GM12864 (cell line): ENCODE measurements at regions not wholly inside any gene's neighbourhood (a gene's known extent, or its start where the extent isn't known, plus 50 kb on each side); places are given as distances from the start of the nearest gene placed in this dataset.

Experiments used
- DNase-seq: peaks from one replicate; pipeline ENCODE4 v3.0.0-alpha.2; 2011; ENCODE audit warnings: low read depth
- H3K4me3 ChIP-seq: 2 replicates; pipeline ENCODE4 v1.5.1; 2011; ENCODE audit warnings: mild to moderate bottlenecking, low read depth, low read length, control low read depth
- TF ChIP-seq, protein P1 (sequence below): IDR thresholded peaks from 2 replicates; pipeline ENCODE4 v1.5.1; 2011; ENCODE audit warnings: low read depth, mild to moderate bottlenecking, moderate library complexity, low read length, control low read depth, inconsistent platforms; ENCODE audit errors: missing control alignments

DNA sequence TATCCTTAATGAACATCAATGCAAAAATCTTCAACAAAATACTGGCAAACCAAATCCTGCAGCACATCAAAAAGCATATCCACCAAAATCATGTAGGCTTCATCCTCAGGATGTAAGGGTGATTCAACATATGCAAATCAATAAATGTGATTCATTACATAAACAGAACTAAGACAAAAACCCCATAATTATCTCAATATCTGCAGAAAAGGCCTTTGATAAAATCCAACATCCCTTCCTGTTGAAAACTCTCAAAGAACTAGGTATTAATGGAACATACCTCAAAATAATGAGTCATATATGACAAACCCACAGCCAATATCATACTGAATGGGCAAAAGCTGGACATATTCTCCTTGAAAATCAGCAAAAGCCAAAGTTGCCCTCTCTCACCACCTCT lies 54.6 kb upstream of the DEPDC1 start:
- TF ChIP-seq, protein P1, sequence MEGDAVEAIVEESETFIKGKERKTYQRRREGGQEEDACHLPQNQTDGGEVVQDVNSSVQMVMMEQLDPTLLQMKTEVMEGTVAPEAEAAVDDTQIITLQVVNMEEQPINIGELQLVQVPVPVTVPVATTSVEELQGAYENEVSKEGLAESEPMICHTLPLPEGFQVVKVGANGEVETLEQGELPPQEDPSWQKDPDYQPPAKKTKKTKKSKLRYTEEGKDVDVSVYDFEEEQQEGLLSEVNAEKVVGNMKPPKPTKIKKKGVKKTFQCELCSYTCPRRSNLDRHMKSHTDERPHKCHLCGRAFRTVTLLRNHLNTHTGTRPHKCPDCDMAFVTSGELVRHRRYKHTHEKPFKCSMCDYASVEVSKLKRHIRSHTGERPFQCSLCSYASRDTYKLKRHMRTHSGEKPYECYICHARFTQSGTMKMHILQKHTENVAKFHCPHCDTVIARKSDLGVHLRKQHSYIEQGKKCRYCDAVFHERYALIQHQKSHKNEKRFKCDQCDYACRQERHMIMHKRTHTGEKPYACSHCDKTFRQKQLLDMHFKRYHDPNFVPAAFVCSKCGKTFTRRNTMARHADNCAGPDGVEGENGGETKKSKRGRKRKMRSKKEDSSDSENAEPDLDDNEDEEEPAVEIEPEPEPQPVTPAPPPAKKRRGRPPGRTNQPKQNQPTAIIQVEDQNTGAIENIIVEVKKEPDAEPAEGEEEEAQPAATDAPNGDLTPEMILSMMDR: no peak
- no peak for DNase-seq
- no peak overlapping the region for H3K4me3 ChIP-seq

DNA sequence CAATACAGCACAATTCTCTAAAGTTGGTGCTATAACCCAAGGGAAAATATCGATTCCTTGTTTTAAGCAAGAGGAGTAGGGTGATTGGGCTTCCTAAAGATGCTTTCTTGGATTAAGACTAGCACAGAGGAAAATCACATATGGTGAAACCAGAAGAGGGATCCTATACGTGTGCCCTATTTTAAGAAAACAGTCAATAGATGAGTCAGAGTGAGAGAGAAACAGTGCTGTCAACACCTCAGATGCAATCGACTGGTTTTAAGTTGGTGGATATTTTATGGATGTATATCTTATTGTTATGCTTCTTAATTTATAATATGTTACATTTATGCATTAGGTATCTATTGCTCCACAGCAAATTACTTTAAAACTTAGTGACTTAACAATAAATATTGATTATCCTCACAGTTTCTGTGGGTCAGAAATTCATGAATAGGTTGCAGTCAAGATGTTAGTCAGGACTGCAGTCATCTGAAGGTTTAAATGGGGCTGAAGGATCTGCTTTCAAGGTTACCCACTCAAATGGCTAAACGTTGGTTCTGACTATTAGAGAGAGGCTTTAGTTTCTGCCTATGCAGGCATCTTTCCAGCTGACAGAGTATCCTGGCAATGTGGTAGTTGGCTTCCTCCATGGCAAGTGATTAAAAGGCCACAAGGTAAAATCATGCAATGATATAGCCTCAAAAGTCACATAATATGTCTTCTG lies 61.6 kb upstream of the DEPDC1 start:
- DNase-seq: no peak
- no peak overlapping the region for H3K4me3 ChIP-seq
- TF ChIP-seq, protein P1: no peak

DNA sequence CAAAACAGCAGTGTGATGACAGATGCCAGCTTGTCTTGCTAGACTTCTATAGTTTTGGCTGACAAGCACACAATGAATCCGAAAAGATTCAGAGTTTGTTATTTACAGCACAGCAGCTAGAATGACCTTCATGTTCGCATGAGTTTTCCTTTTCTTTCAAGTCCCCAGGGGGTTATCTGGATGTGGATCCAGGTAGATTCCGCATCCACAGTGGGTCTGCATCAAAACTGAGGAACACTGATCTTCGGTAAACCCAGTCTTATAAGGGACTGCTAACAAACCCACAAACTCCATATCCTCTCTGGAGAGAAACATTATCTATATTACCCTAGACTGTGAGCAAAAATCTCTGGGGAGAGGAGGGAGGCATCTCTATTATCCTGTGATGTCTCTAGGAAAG lies 69.0 kb upstream of the DEPDC1 start:
- DNase-seq: no peak
- TF ChIP-seq, protein P1: no peak

DNA sequence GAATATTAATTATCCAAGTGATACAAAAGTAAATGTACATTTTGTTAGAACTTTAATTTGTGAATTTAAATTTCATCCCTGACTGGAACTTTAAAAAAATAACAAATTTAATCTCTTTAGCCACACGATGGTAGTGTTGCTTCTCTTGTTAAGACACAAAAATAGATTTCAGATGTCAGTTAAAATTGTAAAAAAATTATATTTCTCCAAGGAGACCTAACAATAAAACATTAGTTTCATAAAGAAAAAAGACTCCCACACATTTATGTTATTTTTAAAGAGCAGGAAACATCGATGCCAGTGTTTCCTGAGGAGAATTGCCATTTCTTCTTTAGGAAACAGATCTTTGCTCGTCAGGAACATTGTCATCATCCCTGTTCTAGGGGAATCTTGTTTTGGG lies 74.0 kb upstream of the DEPDC1 start:
- H3K4me3 ChIP-seq: no peak overlapping the region
- TF ChIP-seq, protein P1: no peak
- DNase-seq: no peak

More for the DNA sequence above, 69.0 kb upstream of the DEPDC1 start:
- no peak overlapping the region for H3K4me3 ChIP-seq

DNA sequence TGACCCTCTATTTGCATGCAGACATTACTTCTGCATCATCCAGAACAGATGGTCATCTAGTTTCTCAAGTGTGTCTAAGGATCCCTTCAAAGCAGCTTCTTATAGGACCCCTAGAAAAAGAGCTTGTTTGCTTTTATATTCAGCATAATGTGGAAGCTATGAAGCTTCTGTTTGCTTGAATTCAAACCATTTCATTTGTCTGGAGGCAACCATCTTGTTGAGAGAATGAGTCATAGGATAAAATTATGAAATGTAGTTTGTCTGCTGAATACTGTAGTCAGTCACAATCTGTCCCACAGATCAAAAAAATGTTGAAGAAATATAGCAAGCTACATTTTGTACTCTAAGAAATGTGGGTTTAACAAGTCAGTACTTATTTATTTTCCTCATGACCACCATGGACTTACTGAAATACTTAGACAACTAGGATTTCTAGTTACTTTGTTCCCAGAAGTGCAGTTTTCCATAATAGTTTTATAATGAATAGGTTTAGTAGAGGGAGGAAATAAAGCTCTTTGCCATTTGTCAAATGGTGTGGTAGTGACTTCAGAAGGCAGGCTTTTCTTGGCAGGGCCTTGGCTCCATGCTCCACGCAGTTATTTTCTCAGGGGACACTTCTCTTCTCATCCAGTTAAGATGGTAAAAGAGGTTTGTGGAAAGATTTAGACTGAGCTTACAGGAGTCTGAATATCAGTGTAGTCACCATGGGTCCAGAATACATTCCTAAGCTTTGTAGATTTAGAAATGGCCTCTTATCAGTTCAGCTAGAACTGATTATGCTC lies 74.8 kb upstream of the DEPDC1 start:
- DNase-seq: no peak
- no peak overlapping the region for H3K4me3 ChIP-seq
- TF ChIP-seq, protein P1: no peak

DNA sequence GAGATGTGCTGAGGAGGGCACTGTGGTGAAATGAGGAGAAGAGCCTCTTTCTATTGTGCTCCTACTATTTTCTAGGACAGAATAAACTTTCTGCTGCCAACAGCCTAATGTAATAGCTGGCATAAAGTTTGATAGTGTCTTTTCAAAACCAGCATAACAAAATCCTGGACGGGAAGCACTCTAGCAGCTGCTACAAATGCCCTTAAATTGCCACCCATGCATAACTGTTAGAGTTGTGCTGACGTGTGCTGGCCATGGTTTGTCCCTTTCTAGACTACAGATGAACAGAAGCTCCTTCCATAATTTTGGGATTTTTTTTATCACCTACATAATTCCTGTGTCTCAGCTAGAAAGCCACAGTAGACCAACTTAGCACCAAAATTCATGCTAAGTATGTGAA lies 88.5 kb upstream of the DEPDC1 start:
- TF ChIP-seq, protein P1: no peak
- no peak for DNase-seq

More for the DNA sequence above, 88.5 kb upstream of the DEPDC1 start:
- H3K4me3 ChIP-seq: no peak overlapping the region
